OCI-LY7 (cell line): ENCODE measurements at regions not wholly inside any gene's neighbourhood (a gene's known extent, or its start where the extent isn't known, plus 50 kb on each side); places are given as distances from the start of the nearest gene placed in this dataset.

ENCODE experiments used
- EZH2phosphoT487 ChIP-seq: fragments of 200-600 bp; sonication (generic); IDR thresholded peaks from 2 replicates; pipeline ENCODE4 v1.6.1; 2018; ENCODE audit warnings: low read depth, borderline replicate concordance, mild to moderate bottlenecking, mixed run types, antibody characterized with exemption, low read length, moderate library complexity, mixed read lengths
- TF ChIP-seq, protein P1 (sequence below): fragments of 200-600 bp; sonication (generic); conservative IDR thresholded peaks from 2 replicates; pipeline ENCODE4 v1.5.1; 2014; ENCODE audit warnings: mild to moderate bottlenecking, antibody characterized with exemption, low read length, moderate library complexity, mixed read lengths

DNA sequence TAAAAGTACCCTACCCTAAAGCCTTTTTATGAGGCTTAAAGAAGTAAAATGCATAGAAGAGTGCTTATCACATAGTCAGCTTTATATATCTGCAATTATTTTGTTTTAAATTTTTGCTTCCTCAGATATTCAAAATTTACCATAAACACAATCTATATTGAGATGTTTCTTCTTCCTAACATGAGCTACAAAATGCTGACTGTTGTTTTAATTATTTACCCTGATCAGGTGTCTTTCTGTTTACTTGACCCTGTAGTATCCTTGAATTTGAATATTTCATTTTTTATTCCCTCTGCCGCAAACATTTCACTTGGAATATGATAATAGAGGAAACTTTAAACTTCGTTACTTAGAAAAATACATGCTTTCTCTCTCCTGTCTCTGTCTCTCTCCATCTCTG lies 147.9 kb downstream of the TMX3 start:
- TF ChIP-seq, protein P1, sequence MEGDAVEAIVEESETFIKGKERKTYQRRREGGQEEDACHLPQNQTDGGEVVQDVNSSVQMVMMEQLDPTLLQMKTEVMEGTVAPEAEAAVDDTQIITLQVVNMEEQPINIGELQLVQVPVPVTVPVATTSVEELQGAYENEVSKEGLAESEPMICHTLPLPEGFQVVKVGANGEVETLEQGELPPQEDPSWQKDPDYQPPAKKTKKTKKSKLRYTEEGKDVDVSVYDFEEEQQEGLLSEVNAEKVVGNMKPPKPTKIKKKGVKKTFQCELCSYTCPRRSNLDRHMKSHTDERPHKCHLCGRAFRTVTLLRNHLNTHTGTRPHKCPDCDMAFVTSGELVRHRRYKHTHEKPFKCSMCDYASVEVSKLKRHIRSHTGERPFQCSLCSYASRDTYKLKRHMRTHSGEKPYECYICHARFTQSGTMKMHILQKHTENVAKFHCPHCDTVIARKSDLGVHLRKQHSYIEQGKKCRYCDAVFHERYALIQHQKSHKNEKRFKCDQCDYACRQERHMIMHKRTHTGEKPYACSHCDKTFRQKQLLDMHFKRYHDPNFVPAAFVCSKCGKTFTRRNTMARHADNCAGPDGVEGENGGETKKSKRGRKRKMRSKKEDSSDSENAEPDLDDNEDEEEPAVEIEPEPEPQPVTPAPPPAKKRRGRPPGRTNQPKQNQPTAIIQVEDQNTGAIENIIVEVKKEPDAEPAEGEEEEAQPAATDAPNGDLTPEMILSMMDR, result no peak
- no peak for TF ChIP-seq EZH2phosphoT487
